Endothelial cell of umbilical vein (primary cell): ENCODE measurements at regions not wholly inside any gene's neighbourhood (a gene's known extent, or its start where the extent isn't known, plus 50 kb on each side); places are given as distances from the start of the nearest gene placed in this dataset.

Experiments used
- EZH2 ChIP-seq: IDR thresholded peaks from 2 replicates; pipeline ENCODE4 v1.6.1; 2012; ENCODE audit warnings: borderline replicate concordance, low read depth, mild to moderate bottlenecking, moderate library complexity, low read length, inconsistent platforms; ENCODE audit not compliant: severe bottlenecking
- FOS ChIP-seq: IDR thresholded peaks from 2 replicates; pipeline ENCODE4 v1.6.1; 2011; ENCODE audit warnings: mild to moderate bottlenecking, low read length, moderate library complexity, borderline replicate concordance; ENCODE audit not compliant: insufficient read depth
- JUN ChIP-seq: IDR thresholded peaks from 2 replicates; pipeline ENCODE4 v1.6.1; 2011; ENCODE audit warnings: borderline replicate concordance, low read depth; ENCODE audit not compliant: insufficient read length, insufficient read depth
- MAX ChIP-seq: IDR thresholded peaks from 2 replicates; pipeline ENCODE4 v1.6.1; 2011; ENCODE audit not compliant: insufficient read depth, insufficient read length
- POLR2A ChIP-seq: IDR thresholded peaks from 2 replicates; pipeline ENCODE4 v1.6.1; 2012; ENCODE audit warnings: low read depth, mild to moderate bottlenecking, control low read depth, low read length
- POLR2AphosphoS5 ChIP-seq: IDR thresholded peaks from 2 replicates; pipeline ENCODE4 v1.6.1; 2012; ENCODE audit warnings: low read depth, mild to moderate bottlenecking, control low read depth, low read length, moderate library complexity; ENCODE audit not compliant: insufficient read depth
- TF ChIP-seq, protein P1 (sequence below), 2 donors: IDR thresholded peaks; 1 replicate in 1 of 2; 2 replicates in 1 of 2; pipeline ENCODE4 v1.5.1; 2011; ENCODE audit warnings: low read length in 2 of 2, mild to moderate bottlenecking in 2 of 2, moderate library complexity in 2 of 2, control low read depth in 1 of 2, inconsistent platforms in 1 of 2, low read depth in 1 of 2; ENCODE audit not compliant: insufficient read depth in 1 of 2; ENCODE audit errors: extremely low read depth in 1 of 2

DNA sequence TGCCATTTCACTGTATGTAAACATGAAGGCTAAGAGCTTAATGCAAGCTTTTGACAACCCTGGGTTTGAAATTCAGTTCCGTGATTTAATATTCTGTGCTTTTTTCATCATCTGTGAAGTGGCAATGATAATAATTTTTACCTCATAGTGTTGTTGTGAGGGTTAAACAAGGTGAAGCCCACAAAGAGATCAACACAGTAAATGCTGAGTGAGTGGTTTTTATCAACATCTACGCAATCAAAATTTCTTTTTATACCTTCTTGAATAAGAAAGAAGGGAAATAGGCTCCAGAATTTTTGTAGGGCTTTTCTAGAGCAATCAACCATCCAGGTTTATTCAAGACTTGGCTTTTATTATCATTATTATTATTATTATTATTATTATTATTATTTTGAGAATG lies 490.8 kb downstream of the SOX5 start:
- TF ChIP-seq, protein P1, sequence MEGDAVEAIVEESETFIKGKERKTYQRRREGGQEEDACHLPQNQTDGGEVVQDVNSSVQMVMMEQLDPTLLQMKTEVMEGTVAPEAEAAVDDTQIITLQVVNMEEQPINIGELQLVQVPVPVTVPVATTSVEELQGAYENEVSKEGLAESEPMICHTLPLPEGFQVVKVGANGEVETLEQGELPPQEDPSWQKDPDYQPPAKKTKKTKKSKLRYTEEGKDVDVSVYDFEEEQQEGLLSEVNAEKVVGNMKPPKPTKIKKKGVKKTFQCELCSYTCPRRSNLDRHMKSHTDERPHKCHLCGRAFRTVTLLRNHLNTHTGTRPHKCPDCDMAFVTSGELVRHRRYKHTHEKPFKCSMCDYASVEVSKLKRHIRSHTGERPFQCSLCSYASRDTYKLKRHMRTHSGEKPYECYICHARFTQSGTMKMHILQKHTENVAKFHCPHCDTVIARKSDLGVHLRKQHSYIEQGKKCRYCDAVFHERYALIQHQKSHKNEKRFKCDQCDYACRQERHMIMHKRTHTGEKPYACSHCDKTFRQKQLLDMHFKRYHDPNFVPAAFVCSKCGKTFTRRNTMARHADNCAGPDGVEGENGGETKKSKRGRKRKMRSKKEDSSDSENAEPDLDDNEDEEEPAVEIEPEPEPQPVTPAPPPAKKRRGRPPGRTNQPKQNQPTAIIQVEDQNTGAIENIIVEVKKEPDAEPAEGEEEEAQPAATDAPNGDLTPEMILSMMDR (IDR thresholded peaks at IDR 0.05; ENCODE audit: extremely low read depth in 1 of 2, insufficient read depth in 1 of 2, low read depth in 1 of 2, low read length in 2 of 2), result no peak
- no peak for TF ChIP-seq JUN
- no peak for TF ChIP-seq POLR2A
- TF ChIP-seq POLR2AphosphoS5, result no peak
- TF ChIP-seq FOS, result no peak
- TF ChIP-seq MAX, result no peak
- no peak for TF ChIP-seq EZH2
